ENCODE measurements at regions not wholly inside any gene's neighbourhood (a gene's known extent, or its start where the extent isn't known, plus 50 kb on each side); places are given as distances from the start of the nearest gene placed in this dataset.

- no peak for TF ChIP-seq EZH2 (IDR thresholded peaks at IDR 0.05; ENCODE audit: borderline replicate concordance, low read depth, low read length, severe bottlenecking)
- TF ChIP-seq, protein P1, sequence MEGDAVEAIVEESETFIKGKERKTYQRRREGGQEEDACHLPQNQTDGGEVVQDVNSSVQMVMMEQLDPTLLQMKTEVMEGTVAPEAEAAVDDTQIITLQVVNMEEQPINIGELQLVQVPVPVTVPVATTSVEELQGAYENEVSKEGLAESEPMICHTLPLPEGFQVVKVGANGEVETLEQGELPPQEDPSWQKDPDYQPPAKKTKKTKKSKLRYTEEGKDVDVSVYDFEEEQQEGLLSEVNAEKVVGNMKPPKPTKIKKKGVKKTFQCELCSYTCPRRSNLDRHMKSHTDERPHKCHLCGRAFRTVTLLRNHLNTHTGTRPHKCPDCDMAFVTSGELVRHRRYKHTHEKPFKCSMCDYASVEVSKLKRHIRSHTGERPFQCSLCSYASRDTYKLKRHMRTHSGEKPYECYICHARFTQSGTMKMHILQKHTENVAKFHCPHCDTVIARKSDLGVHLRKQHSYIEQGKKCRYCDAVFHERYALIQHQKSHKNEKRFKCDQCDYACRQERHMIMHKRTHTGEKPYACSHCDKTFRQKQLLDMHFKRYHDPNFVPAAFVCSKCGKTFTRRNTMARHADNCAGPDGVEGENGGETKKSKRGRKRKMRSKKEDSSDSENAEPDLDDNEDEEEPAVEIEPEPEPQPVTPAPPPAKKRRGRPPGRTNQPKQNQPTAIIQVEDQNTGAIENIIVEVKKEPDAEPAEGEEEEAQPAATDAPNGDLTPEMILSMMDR (IDR thresholded peaks at IDR 0.05; ENCODE audit: borderline replicate concordance, extremely low read depth, low read length, poor library complexity, severe bottlenecking): no peak
These were observed 316.0 kb upstream of the NOVA1 start for GRCh38 chr14:26913786-26914185.
